ENCODE measurements at regions not wholly inside any gene's neighbourhood (a gene's known extent, or its start where the extent isn't known, plus 50 kb on each side); places are given as distances from the start of the nearest gene placed in this dataset.

GRCh38 chrX:34778916-34779315 is 121.8 kb upstream of the TMEM47 start:
- no peak for TF ChIP-seq CTCF (IDR thresholded peaks at IDR 0.05; ENCODE audit: insufficient read depth, low read depth, low read length)
- H3K4me3 ChIP-seq (ENCODE audit: low read depth, low read length) = no peak overlapping the region

GRCh38 chrX:34790026-34790425 is 132.9 kb upstream of the TMEM47 start:
- no peak for TF ChIP-seq CTCF (IDR thresholded peaks at IDR 0.05; ENCODE audit: insufficient read depth, low read depth, low read length)
- DNase-seq (ENCODE audit: low read depth) = no peak
- H3K4me3 ChIP-seq (ENCODE audit: low read depth, low read length) = no peak overlapping the region

More at GRCh38 chrX:34778916-34779315, 121.8 kb upstream of the TMEM47 start:
- peak; percentile 27 for DNase-seq (ENCODE audit: low read depth)

GRCh38 chrX:34805951-34806350 is 136.6 kb upstream of the FAM47B start:
- TF ChIP-seq CTCF (IDR thresholded peaks at IDR 0.05; ENCODE audit: insufficient read depth, low read depth, low read length) = no peak
- no peak for DNase-seq (ENCODE audit: low read depth)
- no peak overlapping the region for H3K4me3 ChIP-seq (ENCODE audit: low read depth, low read length)

GRCh38 chrX:34809096-34809495 is 133.5 kb upstream of the FAM47B start:
- no peak for DNase-seq (ENCODE audit: low read depth)
- no peak for TF ChIP-seq CTCF (IDR thresholded peaks at IDR 0.05; ENCODE audit: insufficient read depth, low read depth, low read length)
- H3K4me3 ChIP-seq (ENCODE audit: low read depth, low read length) = no peak overlapping the region

GRCh38 chrX:34810364-34810763 is 132.2 kb upstream of the FAM47B start:
- TF ChIP-seq CTCF (IDR thresholded peaks at IDR 0.05; ENCODE audit: insufficient read depth, low read depth, low read length) = no peak

GRCh38 chrX:34810916-34811315 is 131.7 kb upstream of the FAM47B start:
- no peak for DNase-seq (ENCODE audit: low read depth)

More at GRCh38 chrX:34810364-34810763, 132.2 kb upstream of the FAM47B start:
- DNase-seq (ENCODE audit: low read depth) = peak; percentile 5
- H3K4me3 ChIP-seq (ENCODE audit: low read depth, low read length) = no peak overlapping the region

More at GRCh38 chrX:34810916-34811315, 131.7 kb upstream of the FAM47B start:
- TF ChIP-seq CTCF (IDR thresholded peaks at IDR 0.05; ENCODE audit: insufficient read depth, low read depth, low read length) = no peak
- no peak overlapping the region for H3K4me3 ChIP-seq (ENCODE audit: low read depth, low read length)
